ENCODE measurements at regions not wholly inside any gene's neighbourhood (a gene's known extent, or its start where the extent isn't known, plus 50 kb on each side); places are given as distances from the start of the nearest gene placed in this dataset.
"Not testable (repeated sequence)": the region's sequence is repeated elsewhere in the genome, so short reads cannot be mapped to it uniquely, and the experiment has no call there.

DNA sequence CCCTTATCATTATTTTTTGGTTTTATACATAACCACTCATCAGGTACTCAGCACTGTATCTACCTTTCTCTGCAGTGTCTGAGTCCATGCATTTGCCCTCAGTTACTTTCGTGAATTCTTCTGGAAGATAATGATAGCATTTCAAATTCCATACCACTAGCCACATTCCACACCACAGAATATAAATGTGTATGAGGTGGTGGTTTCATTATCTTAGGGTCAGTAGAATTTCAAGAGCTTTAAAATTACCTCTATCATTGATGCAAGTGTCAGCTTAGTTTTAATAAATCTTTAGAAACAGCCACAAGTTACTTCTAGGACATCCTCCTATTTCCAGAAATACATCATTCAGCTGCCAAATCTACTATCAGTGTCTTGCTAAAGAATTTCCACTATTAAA is 1578.3 kb downstream of the OLFM4 start:
- DNase-seq = no peak

DNA sequence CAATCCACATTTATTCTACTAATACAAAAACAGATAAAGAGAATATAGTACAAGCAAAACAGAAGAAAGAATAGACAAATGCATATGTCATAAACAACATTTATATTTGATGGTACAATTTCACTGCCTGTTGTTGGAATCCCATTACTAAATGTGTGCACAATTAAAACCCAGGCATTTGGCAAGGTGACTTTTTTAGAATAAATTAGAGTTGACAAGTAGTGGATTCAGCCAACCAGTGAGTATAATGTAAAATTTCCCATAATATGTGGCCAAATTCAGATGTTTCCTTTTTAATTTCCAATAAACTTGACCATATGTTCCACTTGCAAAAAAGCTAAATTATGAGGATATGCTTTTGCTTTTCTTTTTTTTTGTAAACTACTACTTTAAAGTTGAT is 1578.8 kb downstream of the OLFM4 start:
- no peak for DNase-seq

DNA sequence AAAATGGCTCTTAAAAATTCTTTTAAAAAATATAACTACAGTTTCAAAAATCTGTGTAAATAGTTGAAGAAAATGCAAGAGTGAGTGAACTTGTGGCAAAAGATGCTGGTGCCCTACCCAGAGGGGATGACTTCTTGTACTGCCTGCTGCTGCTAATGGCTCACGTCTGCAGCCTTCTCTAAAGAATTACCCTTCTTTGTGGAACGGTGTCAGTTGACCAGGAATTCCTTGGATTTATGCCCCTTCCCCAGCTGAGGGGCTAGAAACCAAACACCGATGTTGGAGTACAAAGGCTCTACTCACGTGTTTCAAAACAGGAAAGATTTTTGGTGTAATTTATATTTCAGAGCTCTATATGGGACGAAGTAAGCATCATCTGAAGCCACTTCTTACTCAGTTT is 1582.8 kb downstream of the OLFM4 start:
- no peak for DNase-seq

DNA sequence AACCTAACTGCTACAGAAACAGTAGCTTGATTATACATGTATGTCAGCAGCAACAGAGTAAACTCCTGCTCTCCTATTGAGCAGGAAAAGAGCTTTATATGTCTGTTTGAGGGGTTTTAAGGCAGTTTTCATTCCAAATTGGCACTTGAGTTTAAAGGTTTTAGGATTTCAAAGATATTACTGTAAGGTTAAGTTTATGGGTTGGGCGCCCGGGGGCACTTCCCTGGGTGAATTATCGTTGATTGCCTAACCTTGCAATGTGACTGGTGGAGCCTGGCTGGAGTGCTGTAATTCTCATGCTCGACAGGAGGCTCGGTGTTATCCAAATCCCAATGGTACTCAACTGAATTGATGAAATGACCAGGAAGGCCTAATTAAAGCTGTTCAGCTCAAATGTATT is 1586.1 kb downstream of the OLFM4 start:
- no peak for DNase-seq

DNA sequence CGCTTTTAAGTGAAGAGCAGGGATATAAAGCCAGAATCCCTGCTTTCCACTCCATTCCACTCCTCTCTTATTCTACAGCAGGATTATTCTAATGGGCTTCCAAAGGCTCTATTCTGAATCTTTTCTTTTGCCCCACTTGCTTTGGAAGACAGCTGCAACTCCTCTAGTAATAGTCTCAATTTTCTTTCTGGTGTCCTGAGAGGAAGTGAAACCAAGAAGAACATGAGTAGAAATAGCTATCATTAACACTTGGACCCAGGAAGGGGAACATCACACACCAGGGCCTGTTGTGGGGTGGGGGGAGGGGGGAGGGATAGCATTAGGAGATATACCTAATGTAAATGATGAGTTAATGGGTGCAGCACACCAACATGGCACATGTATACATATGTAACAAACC is 1597.9 kb downstream of the OLFM4 start:
- DNase-seq = not testable (repeated sequence)

DNA sequence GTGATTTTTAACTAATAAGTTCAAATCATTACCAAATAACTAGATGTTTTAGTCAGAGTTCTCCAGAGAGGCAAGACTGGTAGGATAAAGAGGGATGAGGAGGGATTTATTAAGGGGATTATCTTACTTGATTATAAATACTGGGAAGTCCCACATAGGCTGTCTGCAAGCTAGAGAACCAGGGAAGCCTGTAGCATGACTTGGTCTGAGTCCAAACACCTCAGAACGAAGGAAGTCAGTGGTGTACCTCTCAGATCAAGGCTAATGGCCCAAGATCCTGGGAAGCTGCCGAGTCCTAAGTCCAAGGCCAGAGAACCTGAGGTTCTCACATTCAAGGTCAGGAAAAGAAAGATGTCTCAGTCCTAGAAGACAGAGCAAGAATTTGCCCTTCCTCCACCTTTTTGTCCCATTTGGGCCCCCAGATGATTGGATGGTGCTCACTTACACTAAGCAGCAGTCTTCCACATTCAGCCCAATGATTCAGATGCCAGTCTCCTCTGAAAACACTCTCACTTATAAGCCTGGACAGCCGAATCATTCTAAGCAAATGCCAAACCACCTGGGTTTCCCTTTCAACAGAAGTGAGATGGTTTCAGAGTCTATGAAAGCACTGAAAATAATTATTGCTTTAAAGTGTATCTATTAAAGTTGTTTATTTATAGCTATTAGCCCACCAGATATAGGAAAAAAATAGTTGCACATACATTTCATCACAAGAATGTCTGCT is 1599.2 kb downstream of the OLFM4 start:
- no peak for DNase-seq

DNA sequence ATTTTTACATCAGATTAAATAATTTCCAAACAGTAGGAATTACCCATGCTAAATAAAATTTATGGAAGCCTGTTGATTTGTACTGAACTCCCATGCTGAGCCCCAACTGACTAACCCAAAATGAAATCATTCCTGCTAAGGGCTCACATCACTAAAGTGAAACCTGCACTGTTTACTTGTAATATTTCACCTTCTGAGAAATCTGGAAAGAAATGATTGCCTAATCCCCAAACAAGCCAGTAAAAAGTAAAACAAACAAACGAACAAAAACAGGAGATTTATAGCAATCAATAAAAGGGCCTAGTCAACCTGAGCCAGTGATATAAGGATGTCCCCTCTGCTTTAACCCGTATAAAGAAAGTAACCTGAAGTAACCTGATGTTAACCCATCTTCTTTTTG is 1599.8 kb downstream of the OLFM4 start:
- no peak for DNase-seq

DNA sequence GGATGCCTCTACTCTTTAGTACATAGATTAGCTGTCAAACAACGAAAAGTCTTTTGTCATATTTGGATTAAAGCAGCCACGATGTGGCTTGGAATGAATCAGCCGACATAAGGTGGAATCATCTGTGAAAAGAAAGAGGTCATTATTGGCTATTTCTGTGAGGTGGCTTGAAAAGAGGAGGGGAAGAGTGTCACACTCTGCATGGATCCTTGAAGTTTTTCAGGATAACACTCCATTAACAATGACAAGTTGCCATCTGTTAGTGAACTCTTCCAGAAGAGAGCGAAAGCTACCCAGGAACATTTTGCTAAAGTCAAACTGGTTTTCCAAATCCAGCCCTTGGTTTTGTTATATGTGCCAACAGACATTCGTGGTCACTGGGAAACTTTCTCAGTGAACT is 1604.8 kb downstream of the OLFM4 start:
- no peak for DNase-seq

DNA sequence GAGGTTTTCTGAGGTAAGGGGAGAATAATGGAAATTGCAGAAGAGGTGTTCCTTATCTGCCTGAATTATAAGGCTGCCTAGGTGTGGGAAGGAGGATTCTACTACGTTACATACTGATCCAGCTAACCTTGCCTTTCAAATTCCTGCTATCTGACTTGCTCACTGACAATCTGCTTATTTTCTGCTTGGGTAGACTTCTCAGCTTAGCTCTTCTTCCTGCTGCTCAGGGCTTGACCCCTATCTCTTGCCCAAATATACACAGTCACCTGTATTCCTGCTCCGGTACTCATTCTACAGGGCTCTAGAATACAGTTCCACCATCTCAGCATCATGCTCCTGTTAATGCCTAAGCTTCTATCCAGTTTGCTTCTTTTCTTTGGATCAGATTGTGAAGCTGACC is 1607.6 kb downstream of the OLFM4 start:
- no peak for DNase-seq

DNA sequence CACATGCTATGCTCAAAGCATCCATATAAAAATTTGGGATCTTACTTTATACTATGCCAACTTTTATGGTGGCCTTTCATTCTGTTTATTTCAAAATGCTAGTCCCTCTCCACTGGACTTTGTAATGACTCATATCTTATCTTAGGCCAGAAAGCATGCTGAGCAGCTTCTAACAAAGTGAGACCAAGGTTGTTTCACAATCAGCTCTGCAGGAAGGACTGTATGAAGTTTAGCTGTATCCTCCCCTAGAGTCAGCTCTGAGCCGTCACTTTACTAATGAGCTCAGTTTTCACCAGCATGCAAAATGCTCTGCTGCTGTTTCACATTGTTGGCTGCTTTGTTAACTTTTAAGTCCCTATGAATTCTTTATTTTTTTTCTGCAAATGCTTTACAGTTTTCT is 1608.8 kb downstream of the OLFM4 start:
- no peak for DNase-seq

DNA sequence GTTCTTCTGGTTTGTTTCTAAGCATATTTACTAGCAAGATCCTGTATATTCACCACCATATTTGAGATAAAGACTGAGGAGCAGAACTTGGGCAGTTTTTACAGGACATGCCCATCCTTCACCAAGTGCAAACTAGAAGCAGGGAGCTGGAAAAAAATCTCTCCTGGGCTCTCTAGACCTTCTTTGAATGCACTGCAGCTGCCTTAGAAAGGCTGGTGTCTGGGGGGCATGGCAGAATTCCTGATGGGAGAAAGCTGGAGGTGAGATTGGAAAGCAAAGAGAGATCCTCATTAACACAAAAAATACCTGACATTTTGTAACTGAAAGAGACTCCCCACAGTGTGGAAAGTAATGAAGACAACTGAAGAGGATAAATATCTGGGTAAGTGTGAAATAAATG is 1612.1 kb downstream of the OLFM4 start:
- DNase-seq = no peak

DNA sequence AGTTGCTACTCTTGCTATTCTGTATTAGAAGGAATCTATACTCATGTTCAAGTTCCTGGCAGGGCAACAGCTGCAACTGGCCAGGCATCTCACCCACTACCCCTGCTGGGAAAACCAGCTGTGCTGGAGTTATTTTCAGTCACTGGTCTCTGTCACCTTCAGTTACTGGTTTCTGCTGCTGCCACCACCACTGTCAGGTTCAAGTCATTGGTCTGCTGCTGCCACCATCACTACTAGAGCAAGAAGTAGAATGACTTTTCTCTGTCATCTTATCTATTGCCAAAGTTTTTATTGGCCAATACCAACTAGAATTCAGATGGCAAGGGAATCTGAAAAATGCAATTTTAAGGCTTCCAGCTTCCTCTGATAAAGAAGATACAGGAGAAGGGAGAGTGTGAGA is 1615.2 kb downstream of the OLFM4 start:
- no peak for DNase-seq

DNA sequence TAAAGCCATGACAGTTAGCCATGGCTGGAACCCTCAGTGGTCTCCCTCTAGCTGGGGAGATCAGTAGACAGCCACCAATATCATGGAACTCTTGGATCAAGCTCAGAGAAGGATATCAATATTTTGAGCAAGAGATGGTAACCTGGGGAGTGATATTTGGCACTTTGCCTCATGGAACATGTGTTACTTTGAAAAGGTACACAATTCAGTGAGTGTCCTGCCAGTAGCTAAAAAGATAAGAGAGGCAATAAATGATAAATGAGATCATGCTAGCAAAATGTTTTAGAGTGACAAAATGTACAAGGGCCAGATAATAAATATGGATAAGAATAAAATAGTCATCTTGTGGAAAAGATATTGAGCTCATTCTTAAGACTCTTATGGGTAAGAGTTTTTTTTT is 1618.7 kb downstream of the OLFM4 start:
- DNase-seq = no peak

DNA sequence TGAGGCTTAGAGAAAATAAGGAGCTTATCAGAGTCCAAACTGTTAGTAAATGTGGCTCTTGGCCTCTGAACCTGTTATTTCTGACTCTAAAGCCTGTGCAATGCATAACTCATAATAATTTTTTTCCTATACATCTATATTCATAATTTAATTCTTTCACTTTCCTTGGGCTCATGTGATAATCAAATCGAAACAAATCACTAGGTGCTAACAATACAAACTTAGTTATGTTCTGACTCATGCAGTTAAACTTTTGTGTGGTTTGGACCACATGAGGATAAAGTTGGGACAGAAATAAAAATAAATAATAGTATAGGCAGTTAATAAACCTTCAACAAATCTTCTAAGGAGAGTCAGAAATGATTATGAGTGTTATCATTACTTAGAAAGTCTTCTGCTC is 1629.0 kb downstream of the OLFM4 start:
- DNase-seq = no peak

DNA sequence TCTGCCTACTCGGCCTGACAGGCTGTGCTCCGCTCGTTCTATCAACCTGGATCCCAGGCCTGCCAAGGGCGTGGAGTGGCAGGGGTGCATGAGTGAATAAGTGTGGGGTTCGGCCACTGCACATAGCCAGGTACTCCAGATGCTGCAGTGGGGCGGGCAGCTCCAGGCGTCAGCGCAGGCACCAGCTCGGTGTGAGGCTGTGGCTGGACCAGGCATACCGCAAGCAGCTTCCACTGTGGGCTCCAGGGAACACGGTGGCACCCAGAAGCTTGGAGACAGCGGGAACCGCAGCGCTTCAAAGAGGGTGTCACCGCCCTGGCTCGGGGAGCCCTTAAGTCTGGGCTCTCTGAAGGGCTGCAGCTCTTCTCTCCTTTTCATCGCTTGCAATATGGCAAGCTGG is 1630.2 kb downstream of the OLFM4 start:
- DNase-seq = no peak

DNA sequence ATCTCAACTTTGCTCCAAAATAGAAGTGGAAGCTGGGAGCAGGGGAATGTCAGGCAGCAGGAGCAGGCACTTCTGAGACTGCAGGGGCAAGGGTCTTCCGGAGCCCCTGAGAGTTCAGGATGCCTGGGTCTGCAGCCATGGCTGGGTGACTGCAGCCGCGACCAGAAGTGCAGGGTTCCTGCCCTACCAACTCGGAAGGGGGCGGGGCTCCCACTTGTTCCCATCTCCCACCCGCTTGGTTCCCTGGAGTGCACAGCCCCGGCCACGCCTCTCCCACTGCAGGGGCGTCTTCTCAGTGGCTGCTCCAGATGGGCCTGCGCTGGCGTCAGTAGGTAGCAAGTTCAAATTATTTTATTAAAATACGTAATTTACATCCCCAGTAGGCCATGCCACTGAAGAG is 1631.7 kb downstream of the OLFM4 start:
- no peak for DNase-seq

DNA sequence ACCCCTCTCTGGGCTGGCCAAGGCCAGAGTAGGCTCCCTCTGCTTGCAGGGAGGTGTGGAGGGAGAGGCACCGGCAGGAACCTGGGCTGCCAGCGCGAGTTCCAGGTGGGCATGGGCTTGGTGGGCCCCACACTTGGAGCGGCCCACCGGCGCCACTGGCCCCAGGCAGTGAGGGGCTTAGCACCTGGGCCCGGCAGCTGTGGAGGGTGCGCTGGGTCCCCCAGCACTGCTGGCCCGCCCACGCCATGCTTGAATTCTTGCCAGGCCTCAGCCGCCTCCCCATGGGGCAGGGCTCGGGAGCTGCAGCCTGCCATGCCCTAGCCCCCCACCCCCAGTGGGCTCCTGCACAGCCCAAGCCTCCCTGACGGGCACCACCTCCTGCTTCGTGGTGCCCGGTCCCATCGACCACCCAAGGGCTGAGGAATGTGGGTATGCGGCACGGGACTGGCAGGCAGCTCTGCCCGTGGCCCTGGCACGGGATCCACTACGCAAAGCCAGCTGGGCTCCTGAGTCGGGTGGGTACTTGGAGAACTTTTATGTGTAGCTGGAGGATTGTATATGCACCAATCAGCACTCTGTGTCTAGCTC is 1648.0 kb downstream of the OLFM4 start:
- DNase-seq = no peak

DNA sequence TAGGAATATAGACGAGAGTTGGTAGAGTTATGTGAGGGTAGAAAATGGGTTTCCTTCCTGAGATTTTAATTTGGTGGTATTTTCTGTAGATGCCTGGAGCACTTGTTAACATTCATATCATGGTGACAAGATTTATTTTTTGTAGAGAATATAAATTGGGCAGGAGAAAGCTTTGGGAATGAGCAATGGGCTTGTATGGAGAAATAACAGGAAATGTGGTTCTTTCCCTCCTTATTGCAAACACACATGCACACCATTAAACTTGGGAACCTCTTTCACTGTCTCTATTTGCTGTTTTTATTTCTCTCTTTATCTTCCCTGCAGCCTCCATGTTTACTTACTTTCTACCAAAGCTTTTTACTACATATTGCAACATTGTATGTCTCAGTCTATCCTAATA is 1653.6 kb downstream of the OLFM4 start:
- no peak for DNase-seq

DNA sequence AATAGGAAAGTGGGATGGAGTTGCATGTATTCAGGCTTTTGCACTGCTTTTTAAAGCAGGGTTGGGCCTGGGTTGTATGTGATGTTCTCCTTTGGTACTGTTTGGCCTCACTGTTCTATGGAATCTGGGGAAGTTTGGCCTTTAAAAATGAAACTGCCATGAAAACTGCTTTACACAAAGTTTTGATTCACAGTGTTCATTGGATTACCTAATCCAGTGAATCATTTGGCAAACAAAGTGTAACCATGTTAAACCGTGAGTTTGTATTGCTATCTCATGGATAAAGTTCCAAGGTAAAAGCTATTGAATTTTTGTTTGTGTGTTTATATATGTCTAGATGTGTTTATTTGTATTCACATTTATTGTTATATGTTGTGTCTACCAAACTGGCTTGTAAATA is 1658.6 kb downstream of the OLFM4 start:
- DNase-seq = no peak

DNA sequence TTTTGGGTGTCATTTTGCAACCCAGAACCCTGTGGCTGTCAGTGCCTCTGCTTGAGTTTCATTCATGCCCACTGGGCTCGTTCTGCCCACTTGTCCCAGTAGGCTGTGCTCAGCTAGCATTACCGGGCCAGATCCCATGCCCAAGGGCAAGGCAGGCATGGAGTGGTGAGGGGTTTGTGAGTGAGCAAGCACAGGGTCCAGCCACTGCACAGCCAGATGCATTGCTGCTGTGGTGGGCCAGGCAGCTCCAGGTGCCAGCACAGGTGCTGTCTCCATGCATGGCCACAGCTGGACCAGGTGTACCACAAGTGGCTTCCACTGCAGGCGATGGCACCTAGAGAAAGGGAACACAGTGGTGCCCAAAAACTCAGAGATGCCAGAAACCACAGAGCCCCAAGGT is 1671.2 kb downstream of the OLFM4 start:
- no peak for DNase-seq

DNA sequence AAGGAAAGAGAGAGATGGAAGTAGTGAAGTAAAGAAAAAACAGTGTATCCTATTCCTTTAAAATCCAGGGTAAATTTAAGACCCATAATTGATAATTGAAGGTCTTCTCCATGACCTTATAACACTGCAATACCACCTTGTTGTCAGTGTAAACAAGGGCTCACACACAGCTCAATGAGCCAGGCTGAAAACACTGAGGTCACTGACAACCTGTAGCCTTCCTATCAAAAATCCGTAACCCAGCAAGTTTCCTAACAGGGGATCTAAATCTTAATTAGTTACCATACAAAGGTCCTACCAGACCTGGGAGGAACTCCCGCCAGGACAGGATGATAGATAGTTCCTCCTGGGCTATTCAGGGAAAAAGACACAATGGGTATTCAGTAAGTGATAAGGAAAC is 1677.1 kb downstream of the OLFM4 start:
- no peak for DNase-seq

DNA sequence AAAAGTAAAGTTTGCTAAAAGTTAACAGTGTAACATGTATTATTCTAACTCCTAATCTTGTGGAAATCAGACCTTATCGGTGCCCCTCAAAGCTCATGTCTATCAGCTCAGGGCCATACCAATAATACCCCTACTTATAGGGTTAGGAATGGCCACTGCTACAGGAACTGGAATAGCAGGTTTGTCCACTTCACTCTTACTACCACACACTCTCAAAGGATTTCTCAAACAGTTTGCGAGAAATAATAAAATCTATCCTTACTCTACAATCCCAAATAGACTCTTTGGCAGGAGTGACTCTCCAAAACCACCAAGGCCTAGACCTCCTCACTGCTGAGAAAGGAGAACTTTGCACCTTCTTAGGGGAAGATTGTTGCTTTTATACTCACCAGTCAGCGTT is 1677.7 kb downstream of the OLFM4 start:
- DNase-seq = no peak

DNA sequence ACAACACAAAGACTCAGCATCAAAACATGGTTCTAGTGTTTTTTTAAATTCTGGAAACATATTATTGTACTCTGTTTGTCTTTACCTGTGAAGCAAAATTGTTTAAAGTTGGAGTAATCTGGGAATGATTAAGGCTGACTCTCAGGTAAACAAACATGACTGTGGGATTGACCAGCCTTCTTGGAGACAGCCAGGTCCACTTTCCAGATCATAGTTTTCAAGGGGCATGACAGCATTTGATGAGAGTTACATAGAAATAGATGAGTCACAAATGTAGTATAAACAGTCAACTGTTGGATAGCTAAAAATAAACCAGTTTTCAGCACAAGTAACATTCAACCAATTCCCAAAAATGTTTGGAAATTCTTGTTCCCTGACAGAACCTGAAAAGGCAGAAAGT is 1680.9 kb downstream of the OLFM4 start:
- DNase-seq = no peak

DNA sequence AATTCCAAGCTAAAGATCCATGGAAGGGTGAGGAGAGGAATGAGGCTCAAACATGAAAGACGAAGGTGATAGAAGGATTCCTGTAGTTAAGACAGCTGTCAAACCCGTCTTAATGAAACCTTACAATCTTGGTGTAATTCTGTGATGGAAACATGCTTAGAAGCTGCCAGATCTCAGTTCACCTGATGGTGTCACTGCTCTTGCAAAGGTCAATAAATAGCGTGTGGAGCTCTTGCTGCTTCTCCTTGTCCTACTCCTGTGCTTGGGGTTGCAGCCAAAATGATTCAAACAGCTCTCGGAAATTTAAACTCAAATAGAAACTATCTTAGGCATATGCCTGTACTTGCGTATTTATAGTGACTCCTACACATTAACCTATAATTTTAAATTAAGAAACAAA is 1705.0 kb downstream of the OLFM4 start:
- no peak for DNase-seq

DNA sequence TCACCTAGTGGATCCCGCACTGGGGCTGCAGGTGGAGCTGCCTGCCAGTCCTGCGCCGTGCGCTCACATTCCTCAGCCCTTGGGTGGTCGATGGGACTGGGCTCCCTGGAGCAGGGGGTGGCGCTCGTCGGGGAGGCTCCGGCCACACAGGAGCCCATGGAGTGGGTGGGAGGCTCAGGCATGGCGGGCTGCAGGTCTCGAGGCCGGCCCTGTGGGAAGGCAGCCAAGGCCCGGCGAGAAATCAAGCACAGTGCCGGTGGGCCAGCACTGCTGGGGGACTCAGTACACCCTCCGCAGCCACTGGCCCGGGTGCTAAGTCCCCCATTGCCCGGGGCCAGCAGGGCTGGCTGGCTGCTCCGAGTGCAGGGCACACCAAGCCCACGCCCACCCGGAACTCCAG is 1708.6 kb downstream of the OLFM4 start:
- DNase-seq = not testable (repeated sequence)

Data from fibroblast of skin of scalp (primary cell).